ENCODE measurements at regions not wholly inside any gene's neighbourhood (a gene's known extent, or its start where the extent isn't known, plus 50 kb on each side); places are given as distances from the start of the nearest gene placed in this dataset.
A peak's percentile ranks its signal among the peaks of the same experiment; 100 is the strongest.

GRCh38 chr3:72071624-72072023, 286.7 kb upstream of the PROK2 start:
- DNase-seq (ENCODE audit: low read depth), result no peak
- H3K4me3 ChIP-seq (ENCODE audit: low read depth, low read length), result no peak overlapping the region
- TF ChIP-seq MYC (IDR thresholded peaks at IDR 0.05; ENCODE audit: low read depth, low read length), result no peak

- DNase-seq (ENCODE audit: low read depth), result no peak
- no peak for TF ChIP-seq POLR2A (IDR thresholded peaks at IDR 0.05; ENCODE audit: extremely low read depth, insufficient read length)
- TF ChIP-seq MYC (IDR thresholded peaks at IDR 0.05; ENCODE audit: low read depth, low read length), result no peak
- no peak for TF ChIP-seq CTCF (IDR thresholded peaks at IDR 0.05; ENCODE audit: low read depth, low read length)
- no peak for TF ChIP-seq MAX (IDR thresholded peaks at IDR 0.05; ENCODE audit: low read depth, low read length)
- H3K4me3 ChIP-seq (ENCODE audit: low read depth, low read length), result no peak overlapping the region
These were observed 285.1 kb upstream of the PROK2 start for GRCh38 chr3:72070005-72070404.

- H3K4me3 ChIP-seq (ENCODE audit: low read depth, low read length), result no peak overlapping the region
- TF ChIP-seq MYC (IDR thresholded peaks at IDR 0.05; ENCODE audit: low read depth, low read length) (no peak), POLR2A (IDR thresholded peaks at IDR 0.05; ENCODE audit: extremely low read depth, insufficient read length) (no peak), MAX (IDR thresholded peaks at IDR 0.05; ENCODE audit: low read depth, low read length) (no peak), CTCF (IDR thresholded peaks at IDR 0.05; ENCODE audit: low read depth, low read length) (no peak)
- DNase-seq (ENCODE audit: low read depth), result no peak
These were observed 284.6 kb upstream of the PROK2 start for GRCh38 chr3:72069543-72069942.

- DNase-seq (ENCODE audit: low read depth), result no peak
- TF ChIP-seq POLR2A (IDR thresholded peaks at IDR 0.05; ENCODE audit: extremely low read depth, insufficient read length), result no peak
- TF ChIP-seq MAX (IDR thresholded peaks at IDR 0.05; ENCODE audit: low read depth, low read length), result no peak
- no peak for TF ChIP-seq MYC (IDR thresholded peaks at IDR 0.05; ENCODE audit: low read depth, low read length)
- TF ChIP-seq CTCF (IDR thresholded peaks at IDR 0.05; ENCODE audit: low read depth, low read length), result no peak
- H3K4me3 ChIP-seq (ENCODE audit: low read depth, low read length), result no peak overlapping the region
These were observed 283.7 kb upstream of the PROK2 start for GRCh38 chr3:72068621-72069020.

DNA sequence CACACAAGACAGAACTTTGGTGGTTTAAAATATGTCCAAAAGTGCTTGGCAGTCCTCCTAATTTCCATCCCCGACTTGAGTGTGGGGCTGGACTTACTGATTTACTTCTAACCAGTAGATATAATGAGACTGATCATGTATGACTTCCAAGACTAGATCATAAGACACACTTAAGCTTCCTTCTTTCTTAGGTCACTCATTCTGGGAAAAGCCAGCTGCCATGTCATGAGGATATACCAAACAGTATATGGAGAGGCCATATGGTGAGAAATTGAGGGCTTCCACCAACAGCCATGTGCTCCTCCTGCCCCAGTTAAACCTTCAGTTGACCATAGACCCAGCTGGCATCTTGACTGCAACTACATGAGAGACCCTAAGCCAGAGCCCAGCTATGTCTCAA, 282.8 kb upstream of the PROK2 start:
- no peak overlapping the region for H3K4me3 ChIP-seq (ENCODE audit: low read depth, low read length)
- no peak for DNase-seq (ENCODE audit: low read depth)
- TF ChIP-seq MYC (IDR thresholded peaks at IDR 0.05; ENCODE audit: low read depth, low read length) (no peak), CTCF (IDR thresholded peaks at IDR 0.05; ENCODE audit: low read depth, low read length) (no peak), MAX (IDR thresholded peaks at IDR 0.05; ENCODE audit: low read depth, low read length) (no peak)

- no peak for TF ChIP-seq MYC (IDR thresholded peaks at IDR 0.05; ENCODE audit: low read depth, low read length)
- TF ChIP-seq CTCF (IDR thresholded peaks at IDR 0.05; ENCODE audit: low read depth, low read length), result no peak
- TF ChIP-seq POLR2A (IDR thresholded peaks at IDR 0.05; ENCODE audit: extremely low read depth, insufficient read length), result no peak
- no peak for TF ChIP-seq MAX (IDR thresholded peaks at IDR 0.05; ENCODE audit: low read depth, low read length)
- no peak overlapping the region for H3K4me3 ChIP-seq (ENCODE audit: low read depth, low read length)
- DNase-seq (ENCODE audit: low read depth), result peak; percentile 17
These were observed 281.1 kb upstream of the PROK2 start for GRCh38 chr3:72065872-72066641.
